A549 (cell line): ENCODE measurements at regions not wholly inside any gene's neighbourhood (a gene's known extent, or its start where the extent isn't known, plus 50 kb on each side); places are given as distances from the start of the nearest gene placed in this dataset.

Source experiments
- BHLHE40 ChIP-seq: IDR thresholded peaks from 2 replicates; pipeline ENCODE4 v1.6.1; 2012; ENCODE audit warnings: low read depth, low read length, inconsistent platforms
- CEBPB ChIP-seq, 2 experiments: fragments of >200 bp in 1 of 2; sonication (Bioruptor Twin) in 1 of 2; formaldehyde crosslinking in 1 of 2; IDR thresholded peaks; 2 replicates each; pipeline ENCODE4 v1.6.1; 2012 to 2016
- CTCF ChIP-seq: fragments of >200 bp; sonication (Bioruptor Twin); formaldehyde crosslinking; IDR thresholded peaks from 3 replicates; pipeline ENCODE4 v1.5.1; 2016
- HMGXB4 ChIP-seq: fragments of 250-450 bp; sonication (Bioruptor Pico); IDR thresholded peaks from 2 replicates; pipeline ENCODE4 v1.5.0; 2021; ENCODE audit warnings: mild to moderate bottlenecking, moderate library complexity, borderline replicate concordance
- JUNB ChIP-seq: fragments of >200 bp; sonication (Bioruptor Twin); formaldehyde crosslinking; IDR thresholded peaks from 2 replicates; pipeline ENCODE4 v1.6.1; 2016
- POLR2A ChIP-seq: IDR thresholded peaks from 2 replicates; pipeline ENCODE4 v1.6.1; 2012; ENCODE audit warnings: mild to moderate bottlenecking, low read length
- POLR2AphosphoS2 ChIP-seq: conservative IDR thresholded peaks from 2 replicates; pipeline ENCODE4 v1.6.1; 2012; ENCODE audit warnings: low read length, improper control_type of control experiment, inconsistent platforms
- RAD21 ChIP-seq, 2 experiments: fragments of >200 bp in 1 of 2; sonication (Bioruptor Twin) in 1 of 2; formaldehyde crosslinking in 1 of 2; IDR thresholded peaks in 1 of 2; conservative IDR thresholded peaks in 1 of 2; 2 replicates in 1 of 2; 3 replicates in 1 of 2; pipeline ENCODE4 v1.6.1; 2012 to 2018; ENCODE audit warnings: inconsistent platforms in 1 of 2
- USF2 ChIP-seq: fragments of 450-650 bp; IDR thresholded peaks from 2 replicates; pipeline ENCODE4 v1.6.1; 2014; ENCODE audit warnings: antibody characterized with exemption

- TF ChIP-seq BHLHE40, result no peak
- TF ChIP-seq CTCF, result no peak
- TF ChIP-seq POLR2A, result no peak
- no peak for TF ChIP-seq CEBPB (IDR thresholded peaks at IDR 0.05)
- no peak for TF ChIP-seq HMGXB4
- no peak for TF ChIP-seq JUNB
- no peak for TF ChIP-seq RAD21 (conservative IDR thresholded peaks at IDR 0.05 in 1 of 2, IDR thresholded peaks at IDR 0.05 in 1 of 2)
- no peak for TF ChIP-seq USF2
- no peak for TF ChIP-seq POLR2AphosphoS2
Observed at GRCh38 chr5:89338935-89339334, 456.0 kb upstream of the MEF2C start.
